SK-N-SH treated with all-trans-retinoic acid at 6 μM for 48 hours (cell line): ENCODE measurements at regions not wholly inside any gene's neighbourhood (a gene's known extent, or its start where the extent isn't known, plus 50 kb on each side); places are given as distances from the start of the nearest gene placed in this dataset.

Experiments used
- ARNTL ChIP-seq: fragments of 450-650 bp; formaldehyde crosslinking; IDR thresholded peaks from 2 replicates; pipeline ENCODE4 v1.5.0; 2020; ENCODE audit warnings: low read depth, mild to moderate bottlenecking, moderate library complexity, borderline replicate concordance
- CREB5 ChIP-seq: fragments of 250-450 bp; sonication (Bioruptor Pico); IDR thresholded peaks from 2 replicates; pipeline ENCODE4 v1.5.1; 2020; ENCODE audit warnings: low read depth, mild to moderate bottlenecking, moderate library complexity
- ESRRG ChIP-seq: fragments of 250-450 bp; sonication (Bioruptor Pico); IDR thresholded peaks from 2 replicates; pipeline ENCODE4 v1.6.1; 2021; ENCODE audit warnings: mild to moderate bottlenecking
- GLIS3 ChIP-seq: fragments of 250-450 bp; sonication (Bioruptor Pico); IDR thresholded peaks from 2 replicates; pipeline ENCODE4 v1.5.0; 2020; ENCODE audit warnings: mild to moderate bottlenecking, moderate library complexity
- POU6F1 ChIP-seq: fragments of 250-450 bp; sonication (Bioruptor Pico); IDR thresholded peaks from 2 replicates; pipeline ENCODE4 v1.8.0; 2021; ENCODE audit warnings: low read depth, mild to moderate bottlenecking, moderate library complexity, borderline replicate concordance
- PPARA ChIP-seq: fragments of 250-450 bp; sonication (Bioruptor Pico); IDR thresholded peaks from 2 replicates; pipeline ENCODE4 v1.5.0; 2020; ENCODE audit warnings: mild to moderate bottlenecking, borderline replicate concordance
- SNAI2 ChIP-seq: fragments of 250-450 bp; sonication (Bioruptor Pico); IDR thresholded peaks from 2 replicates; pipeline ENCODE4 v1.5.0; 2020; ENCODE audit warnings: mild to moderate bottlenecking, moderate library complexity
- TSHZ2 ChIP-seq: fragments of 250-450 bp; sonication (Bioruptor Pico); IDR thresholded peaks from 2 replicates; pipeline ENCODE4 v1.5.0; 2020; ENCODE audit warnings: mild to moderate bottlenecking, moderate library complexity
- ZC3H10 ChIP-seq: fragments of 250-450 bp; sonication (Bioruptor Pico); IDR thresholded peaks from 2 replicates; pipeline ENCODE4 v1.5.1; 2021; ENCODE audit warnings: mild to moderate bottlenecking, moderate library complexity
- ZFP3 ChIP-seq: fragments of 250-450 bp; sonication (Bioruptor Pico); IDR thresholded peaks from 2 replicates; pipeline ENCODE4 v1.5.0; 2020; ENCODE audit warnings: mild to moderate bottlenecking, moderate library complexity
- ZFP30 ChIP-seq: fragments of 450-650 bp; formaldehyde crosslinking; IDR thresholded peaks from 2 replicates; pipeline ENCODE4 v1.5.0; 2022; ENCODE audit warnings: mild to moderate bottlenecking, moderate library complexity
- ZNF565 ChIP-seq: fragments of 450-650 bp; formaldehyde crosslinking; conservative IDR thresholded peaks from 2 replicates; pipeline ENCODE4 v1.5.0; 2020; ENCODE audit warnings: low read depth, mild to moderate bottlenecking, moderate library complexity
- TF ChIP-seq, protein P1 (sequence below): fragments of 250-450 bp; sonication (Bioruptor Pico); IDR thresholded peaks from 2 replicates; pipeline ENCODE4 v1.8.0; 2020; ENCODE audit warnings: mild to moderate bottlenecking, moderate library complexity, borderline replicate concordance
- TF ChIP-seq, protein P2 (sequence below): fragments of 250-450 bp; sonication (Bioruptor Pico); IDR thresholded peaks from 2 replicates; pipeline ENCODE4 v1.5.1; 2021; ENCODE audit warnings: mild to moderate bottlenecking, moderate library complexity

DNA sequence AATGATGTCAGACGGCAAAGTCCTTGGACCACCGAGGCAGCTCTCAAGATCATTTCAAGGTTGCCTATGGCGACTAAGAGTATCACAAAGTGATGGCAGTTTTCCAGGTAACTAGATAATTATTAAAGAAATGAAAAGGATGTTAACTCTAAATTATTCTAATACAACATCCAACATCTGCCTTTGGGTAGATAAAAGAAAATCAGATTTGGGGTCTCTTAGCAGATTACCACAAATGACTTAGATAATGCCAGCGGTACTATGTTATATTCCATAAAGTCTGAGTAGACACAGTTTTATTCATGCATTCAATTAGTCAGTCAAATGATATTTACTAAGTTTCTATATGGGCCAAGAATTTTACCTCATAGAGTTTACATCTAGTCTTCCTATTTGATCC is 441.3 kb downstream of the NEBL start:
- TF ChIP-seq ZNF565 (CRISPR knock-in tag) (no peak), SNAI2 (CRISPR knock-in tag) (no peak), ZFP3 (no peak), ARNTL (CRISPR knock-in tag) (no peak), ESRRG (no peak), POU6F1 (no peak), GLIS3 (CRISPR knock-in tag) (no peak), TSHZ2 (no peak), PPARA (CRISPR knock-in tag) (no peak), ZC3H10 (CRISPR knock-in tag) (no peak), CREB5 (no peak), ZFP30 (no peak)
- TF ChIP-seq, protein P1, sequence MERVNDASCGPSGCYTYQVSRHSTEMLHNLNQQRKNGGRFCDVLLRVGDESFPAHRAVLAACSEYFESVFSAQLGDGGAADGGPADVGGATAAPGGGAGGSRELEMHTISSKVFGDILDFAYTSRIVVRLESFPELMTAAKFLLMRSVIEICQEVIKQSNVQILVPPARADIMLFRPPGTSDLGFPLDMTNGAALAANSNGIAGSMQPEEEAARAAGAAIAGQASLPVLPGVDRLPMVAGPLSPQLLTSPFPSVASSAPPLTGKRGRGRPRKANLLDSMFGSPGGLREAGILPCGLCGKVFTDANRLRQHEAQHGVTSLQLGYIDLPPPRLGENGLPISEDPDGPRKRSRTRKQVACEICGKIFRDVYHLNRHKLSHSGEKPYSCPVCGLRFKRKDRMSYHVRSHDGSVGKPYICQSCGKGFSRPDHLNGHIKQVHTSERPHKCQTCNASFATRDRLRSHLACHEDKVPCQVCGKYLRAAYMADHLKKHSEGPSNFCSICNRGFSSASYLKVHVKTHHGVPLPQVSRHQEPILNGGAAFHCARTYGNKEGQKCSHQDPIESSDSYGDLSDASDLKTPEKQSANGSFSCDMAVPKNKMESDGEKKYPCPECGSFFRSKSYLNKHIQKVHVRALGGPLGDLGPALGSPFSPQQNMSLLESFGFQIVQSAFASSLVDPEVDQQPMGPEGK (CRISPR knock-in tag), result no peak
- TF ChIP-seq, protein P2, sequence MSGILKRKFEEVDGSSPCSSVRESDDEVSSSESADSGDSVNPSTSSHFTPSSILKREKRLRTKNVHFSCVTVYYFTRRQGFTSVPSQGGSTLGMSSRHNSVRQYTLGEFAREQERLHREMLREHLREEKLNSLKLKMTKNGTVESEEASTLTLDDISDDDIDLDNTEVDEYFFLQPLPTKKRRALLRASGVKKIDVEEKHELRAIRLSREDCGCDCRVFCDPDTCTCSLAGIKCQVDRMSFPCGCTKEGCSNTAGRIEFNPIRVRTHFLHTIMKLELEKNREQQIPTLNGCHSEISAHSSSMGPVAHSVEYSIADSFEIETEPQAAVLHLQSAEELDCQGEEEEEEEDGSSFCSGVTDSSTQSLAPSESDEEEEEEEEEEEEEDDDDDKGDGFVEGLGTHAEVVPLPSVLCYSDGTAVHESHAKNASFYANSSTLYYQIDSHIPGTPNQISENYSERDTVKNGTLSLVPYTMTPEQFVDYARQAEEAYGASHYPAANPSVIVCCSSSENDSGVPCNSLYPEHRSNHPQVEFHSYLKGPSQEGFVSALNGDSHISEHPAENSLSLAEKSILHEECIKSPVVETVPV (CRISPR knock-in tag), result no peak
